ENCODE measurements at regions not wholly inside any gene's neighbourhood (a gene's known extent, or its start where the extent isn't known, plus 50 kb on each side); places are given as distances from the start of the nearest gene placed in this dataset.
"Not testable (repeated sequence)": the region's sequence is repeated elsewhere in the genome, so short reads cannot be mapped to it uniquely, and the experiment has no call there.

- no peak for DNase-seq
Measured at GRCh38 chr22:22803285-22803853, 84.2 kb upstream of the IGLL5 start.

- DNase-seq = peak; percentile 7
Measured at GRCh38 chr22:22810018-22810427, 77.6 kb upstream of the IGLL5 start.

- DNase-seq = no peak
Measured at GRCh38 chr22:22810471-22810870, 77.1 kb upstream of the IGLL5 start.

- no peak for DNase-seq
Measured at GRCh38 chr22:22811016-22812009, 76.3 kb upstream of the IGLL5 start.

GRCh38 chr22:22812031-22812905 lies 75.3 kb upstream of the IGLL5 start:
- no peak for DNase-seq

- no peak for DNase-seq
Measured at GRCh38 chr22:22813126-22814075, 74.2 kb upstream of the IGLL5 start.

GRCh38 chr22:22814666-22815396 lies 72.8 kb upstream of the IGLL5 start:
- DNase-seq = no peak

GRCh38 chr22:22815397-22816170 lies 72.0 kb upstream of the IGLL5 start:
- DNase-seq = no peak

GRCh38 chr22:22816171-22816514 lies 71.5 kb upstream of the IGLL5 start:
- no peak for DNase-seq

GRCh38 chr22:22816766-22817410 lies 70.7 kb upstream of the IGLL5 start:
- no peak for DNase-seq

- DNase-seq = no peak
Measured at GRCh38 chr22:22817468-22818201, 70.0 kb upstream of the IGLL5 start.

- no peak for DNase-seq
Measured at GRCh38 chr22:22818202-22818538, 69.4 kb upstream of the IGLL5 start.

- DNase-seq = no peak
Measured at GRCh38 chr22:22818861-22819855, 68.5 kb upstream of the IGLL5 start.

- DNase-seq = no peak
Measured at GRCh38 chr22:22820076-22820475, 67.5 kb upstream of the IGLL5 start.

GRCh38 chr22:22820626-22821025 lies 67.0 kb upstream of the IGLL5 start:
- no peak for DNase-seq

GRCh38 chr22:22821340-22821739 lies 66.3 kb upstream of the IGLL5 start:
- no peak for DNase-seq

- DNase-seq = no peak
Measured at GRCh38 chr22:22822106-22822505, 65.5 kb upstream of the IGLL5 start.

GRCh38 chr22:22822553-22822952 lies 65.1 kb upstream of the IGLL5 start:
- DNase-seq = not testable (repeated sequence)
